ENCODE measurements at regions not wholly inside any gene's neighbourhood (a gene's known extent, or its start where the extent isn't known, plus 50 kb on each side); places are given as distances from the start of the nearest gene placed in this dataset.

- TF ChIP-seq EZH2 (IDR thresholded peaks at IDR 0.05; ENCODE audit: low read length) (no peak), CTCF (optimal IDR thresholded peaks at IDR 0.05 in 1 of 3, IDR thresholded peaks at IDR 0.05 in 1 of 3, conservative IDR thresholded peaks at IDR 0.05 in 1 of 3; ENCODE audit: extremely low read depth in 1 of 3, insufficient read depth in 2 of 3, low read length in 3 of 3) (no peak)
- dilution Hi-C loops (cut with MboI; ENCODE audit: extremely low pct_ligation_motif_present, low sequenced_read_pairs): no loop called here
- peak; percentile 9 for FAIRE-seq
Measured at GRCh38 chr10:121222842-121223241, 371.7 kb downstream of the WDR11 start.

GRCh38 chr10:121231079-121231478 lies 367.2 kb downstream of the FGFR2 start:
- no peak for DNase-seq (ENCODE audit: low read depth, low spot score)
- H3K36me3 ChIP-seq (ENCODE audit: control insufficient read depth in 2 of 2, extremely low read depth in 1 of 2, insufficient read depth in 2 of 2, low read length in 2 of 2): no peaks in the 10 kb centered on the region
- no peaks in the 10 kb centered on the region for H3K27me3 ChIP-seq (ENCODE audit: control insufficient read depth, extremely low read depth, insufficient read depth, low read length)
- H3K4me2 ChIP-seq (ENCODE audit: control insufficient read depth, extremely low read depth, insufficient read depth, low read depth, low read length): no peak overlapping the region
- no peaks in the 10 kb centered on the region for H3K79me2 ChIP-seq (ENCODE audit: control insufficient read depth, insufficient read depth, low read length)
- FAIRE-seq: peak; percentile 9
- no peaks in the 10 kb centered on the region for H3K9me3 ChIP-seq (ENCODE audit: control insufficient read depth, low read depth, low read length)
- no peaks in the 10 kb centered on the region for H4K20me1 ChIP-seq (ENCODE audit: control insufficient read depth, extremely low read depth, insufficient read depth, low read length)
- H3K4me3 ChIP-seq (ENCODE audit: control insufficient read depth in 2 of 3, extremely low read depth in 1 of 3, insufficient read depth in 2 of 3, low read depth in 1 of 3, low read length in 3 of 3): no peak overlapping the region
- no peak overlapping the region for H3K27ac ChIP-seq (ENCODE audit: control insufficient read depth, insufficient read depth, low read length)
- dilution Hi-C loops (cut with MboI; ENCODE audit: extremely low pct_ligation_motif_present, low sequenced_read_pairs): no loop called here
- no peaks in the 10 kb centered on the region for H3K9me1 ChIP-seq (ENCODE audit: control insufficient read depth, extremely low read depth, insufficient read depth, low read length)
- TF ChIP-seq EZH2 (IDR thresholded peaks at IDR 0.05; ENCODE audit: low read length): no peak
- no peak for TF ChIP-seq CTCF (optimal IDR thresholded peaks at IDR 0.05 in 1 of 3, IDR thresholded peaks at IDR 0.05 in 1 of 3, conservative IDR thresholded peaks at IDR 0.05 in 1 of 3; ENCODE audit: extremely low read depth in 1 of 3, insufficient read depth in 2 of 3, low read length in 3 of 3)
- H2AFZ ChIP-seq (ENCODE audit: control insufficient read depth, low read length): no peak overlapping the region
- H3K4me1 ChIP-seq (ENCODE audit: control insufficient read depth, extremely low read depth, insufficient read depth, low read length): no peaks in the 10 kb centered on the region
- no peak overlapping the region for H3K9ac ChIP-seq (ENCODE audit: control insufficient read depth, extremely low read depth, insufficient read depth, low read length)

More at GRCh38 chr10:121222842-121223241, 371.7 kb downstream of the WDR11 start:
- no peaks in the 10 kb centered on the region for H3K9me1 ChIP-seq (ENCODE audit: control insufficient read depth, extremely low read depth, insufficient read depth, low read length)
- no peak overlapping the region for H3K9ac ChIP-seq (ENCODE audit: control insufficient read depth, extremely low read depth, insufficient read depth, low read length)
- H3K4me1 ChIP-seq (ENCODE audit: control insufficient read depth, extremely low read depth, insufficient read depth, low read length): no peaks in the 10 kb centered on the region
- H2AFZ ChIP-seq (ENCODE audit: control insufficient read depth, low read length): no peak overlapping the region
- no peak overlapping the region for H3K4me3 ChIP-seq (ENCODE audit: control insufficient read depth in 2 of 3, extremely low read depth in 1 of 3, insufficient read depth in 2 of 3, low read depth in 1 of 3, low read length in 3 of 3)
- H3K27me3 ChIP-seq (ENCODE audit: control insufficient read depth, extremely low read depth, insufficient read depth, low read length): no peaks in the 10 kb centered on the region
- no peaks in the 10 kb centered on the region for H3K9me3 ChIP-seq (ENCODE audit: control insufficient read depth, low read depth, low read length)
- no peak overlapping the region for H3K4me2 ChIP-seq (ENCODE audit: control insufficient read depth, extremely low read depth, insufficient read depth, low read depth, low read length)
- no peak for DNase-seq (ENCODE audit: low read depth, low spot score)
- no peaks in the 10 kb centered on the region for H3K79me2 ChIP-seq (ENCODE audit: control insufficient read depth, insufficient read depth, low read length)
- no peak overlapping the region for H3K27ac ChIP-seq (ENCODE audit: control insufficient read depth, insufficient read depth, low read length)
- H4K20me1 ChIP-seq (ENCODE audit: control insufficient read depth, extremely low read depth, insufficient read depth, low read length): no peaks in the 10 kb centered on the region
- H3K36me3 ChIP-seq (ENCODE audit: control insufficient read depth in 2 of 2, extremely low read depth in 1 of 2, insufficient read depth in 2 of 2, low read length in 2 of 2): no peaks in the 10 kb centered on the region
